ENCODE measurements at regions not wholly inside any gene's neighbourhood (a gene's known extent, or its start where the extent isn't known, plus 50 kb on each side); places are given as distances from the start of the nearest gene placed in this dataset.

GRCh38 chr22:49169074-49169744, 658.5 kb downstream of the BRD1 start:
- TF ChIP-seq POLR2A (IDR thresholded peaks at IDR 0.05), result no peak
- TF ChIP-seq, protein P1, sequence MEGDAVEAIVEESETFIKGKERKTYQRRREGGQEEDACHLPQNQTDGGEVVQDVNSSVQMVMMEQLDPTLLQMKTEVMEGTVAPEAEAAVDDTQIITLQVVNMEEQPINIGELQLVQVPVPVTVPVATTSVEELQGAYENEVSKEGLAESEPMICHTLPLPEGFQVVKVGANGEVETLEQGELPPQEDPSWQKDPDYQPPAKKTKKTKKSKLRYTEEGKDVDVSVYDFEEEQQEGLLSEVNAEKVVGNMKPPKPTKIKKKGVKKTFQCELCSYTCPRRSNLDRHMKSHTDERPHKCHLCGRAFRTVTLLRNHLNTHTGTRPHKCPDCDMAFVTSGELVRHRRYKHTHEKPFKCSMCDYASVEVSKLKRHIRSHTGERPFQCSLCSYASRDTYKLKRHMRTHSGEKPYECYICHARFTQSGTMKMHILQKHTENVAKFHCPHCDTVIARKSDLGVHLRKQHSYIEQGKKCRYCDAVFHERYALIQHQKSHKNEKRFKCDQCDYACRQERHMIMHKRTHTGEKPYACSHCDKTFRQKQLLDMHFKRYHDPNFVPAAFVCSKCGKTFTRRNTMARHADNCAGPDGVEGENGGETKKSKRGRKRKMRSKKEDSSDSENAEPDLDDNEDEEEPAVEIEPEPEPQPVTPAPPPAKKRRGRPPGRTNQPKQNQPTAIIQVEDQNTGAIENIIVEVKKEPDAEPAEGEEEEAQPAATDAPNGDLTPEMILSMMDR (IDR thresholded peaks at IDR 0.05), result no peak
- TF ChIP-seq POLR2AphosphoS5 (IDR thresholded peaks at IDR 0.05), result no peak
- TF ChIP-seq EP300 (IDR thresholded peaks at IDR 0.05), result no peak
